Chondrocyte (in vitro differentiated cells): ENCODE measurements at regions not wholly inside any gene's neighbourhood (a gene's known extent, or its start where the extent isn't known, plus 50 kb on each side); places are given as distances from the start of the nearest gene placed in this dataset.

Experiments
- DNase-seq: peaks from one replicate; pipeline ENCODE4 v3.0.0; 2021; ENCODE audit warnings: mixed read lengths, low spot score
- H3K27ac Mint-ChIP-seq: one replicate; pipeline ENCODE4 v1.8.0; 2021; ENCODE audit warnings: mild to moderate bottlenecking, moderate library complexity, mixed read lengths; ENCODE audit not compliant: unreplicated experiment
- H3K27me3 Mint-ChIP-seq: 2 replicates; pipeline ENCODE4 v1.8.0; 2021; ENCODE audit warnings: low read depth, mixed read lengths
- H3K36me3 Mint-ChIP-seq: 2 replicates; pipeline ENCODE4 v1.8.0; 2021; ENCODE audit warnings: low read depth, mixed read lengths
- H3K4me1 Mint-ChIP-seq: 2 replicates; pipeline ENCODE4 v1.8.0; 2021; ENCODE audit warnings: low read depth, mild to moderate bottlenecking, mixed read lengths
- H3K4me3 Mint-ChIP-seq: one replicate; pipeline ENCODE4 v1.8.0; 2021; ENCODE audit warnings: mild to moderate bottlenecking, moderate library complexity, mixed read lengths; ENCODE audit not compliant: unreplicated experiment
- H3K9me3 Mint-ChIP-seq: 2 replicates; pipeline ENCODE4 v1.8.0; 2021; ENCODE audit warnings: low read depth, mixed read lengths
- CTCF ChIP-seq: fragments of 200-600 bp; sonication (generic); IDR thresholded peaks from 2 replicates; pipeline ENCODE4 v1.5.0; 2021; ENCODE audit warnings: antibody characterized with exemption, mild to moderate bottlenecking, moderate library complexity

GRCh38 chr5:23629396-23629795 lies 122.0 kb downstream of the PRDM9 start:
- no peaks in the 10 kb centered on the region for H3K36me3 Mint-ChIP-seq
- no peak overlapping the region for H3K4me3 Mint-ChIP-seq
- H3K27me3 Mint-ChIP-seq: no peaks in the 10 kb centered on the region
- no peak for TF ChIP-seq CTCF
- H3K9me3 Mint-ChIP-seq: no peaks in the 10 kb centered on the region
- no peak overlapping the region for H3K27ac Mint-ChIP-seq
- DNase-seq: no peak
- peaks cover 10% of the 10 kb centered on the region for H3K4me1 Mint-ChIP-seq

GRCh38 chr5:23631302-23632045 lies 124.1 kb downstream of the PRDM9 start:
- Mint-ChIP-seq H3K9me3 (no peaks in the 10 kb centered on the region), H3K4me1 (peaks cover 10% of the 10 kb centered on the region), H3K27me3 (no peaks in the 10 kb centered on the region), H3K4me3 (no peak overlapping the region), H3K27ac (peak overlapping the region; percentile 45), H3K36me3 (no peaks in the 10 kb centered on the region)
- no peak for TF ChIP-seq CTCF
- no peak for DNase-seq

- H3K4me3 Mint-ChIP-seq: no peak overlapping the region
- no peak overlapping the region for H3K27ac Mint-ChIP-seq
- H3K4me1 Mint-ChIP-seq: peaks cover 9% of the 10 kb centered on the region
- H3K36me3 Mint-ChIP-seq: no peaks in the 10 kb centered on the region
- H3K9me3 Mint-ChIP-seq: no peaks in the 10 kb centered on the region
- no peak for TF ChIP-seq CTCF
- no peaks in the 10 kb centered on the region for H3K27me3 Mint-ChIP-seq
- DNase-seq: no peak
Measured at GRCh38 chr5:23635938-23636337, 128.5 kb downstream of the PRDM9 start.

GRCh38 chr5:23639326-23639725 lies 131.9 kb downstream of the PRDM9 start:
- Mint-ChIP-seq H3K4me1 (no peaks in the 10 kb centered on the region), H3K36me3 (no peaks in the 10 kb centered on the region), H3K4me3 (no peak overlapping the region), H3K27me3 (no peaks in the 10 kb centered on the region), H3K9me3 (no peaks in the 10 kb centered on the region), H3K27ac (no peak overlapping the region)
- no peak for DNase-seq
- TF ChIP-seq CTCF: no peak

GRCh38 chr5:23648656-23649055 lies 141.2 kb downstream of the PRDM9 start:
- no peak for TF ChIP-seq CTCF
- H3K9me3 Mint-ChIP-seq: peaks cover 11% of the 10 kb centered on the region
- no peak overlapping the region for H3K27ac Mint-ChIP-seq
- no peak overlapping the region for H3K4me3 Mint-ChIP-seq
- H3K4me1 Mint-ChIP-seq: no peaks in the 10 kb centered on the region
- DNase-seq: no peak
- no peaks in the 10 kb centered on the region for H3K27me3 Mint-ChIP-seq
- H3K36me3 Mint-ChIP-seq: peaks cover 2% of the 10 kb centered on the region
